Kidney (tissue), 13 donors: ENCODE measurements at regions not wholly inside any gene's neighbourhood (a gene's known extent, or its start where the extent isn't known, plus 50 kb on each side); places are given as distances from the start of the nearest gene placed in this dataset.

Experiments
- DNase-seq, 5 donors: peaks; one replicate each; pipeline ENCODE4 v3.0.0-alpha.2; 2013 to 2020
- FAIRE-seq: peaks from 2 replicates; lab custom pipeline; 2012; peaks lifted over from hg19 to GRCh38; lab: Jason Lieb, UNC
- H3K27ac ChIP-seq, 2 donors: one replicate each; pipeline ENCODE4 v1.7.0; 2013; ENCODE audit warnings: low read depth in 2 of 2, low read length in 2 of 2, inconsistent platforms in 1 of 2
- H3K27me3 ChIP-seq: one replicate; pipeline ENCODE4 v1.7.1; 2013; ENCODE audit warnings: low read length, inconsistent platforms; ENCODE audit not compliant: control insufficient read depth, insufficient read depth
- H3K36me3 ChIP-seq, 3 donors: one replicate each; pipeline versions ENCODE4 v1.7.0 to v1.7.1; 2013; ENCODE audit warnings: low read length in 3 of 3, control low read depth in 1 of 3, inconsistent platforms in 1 of 3; ENCODE audit not compliant: insufficient read depth in 3 of 3, control insufficient read depth in 2 of 3
- H3K4me1 ChIP-seq, 3 donors: one replicate each; pipeline versions ENCODE4 v1.7.0 to v1.7.1; 2013; ENCODE audit warnings: low read length in 3 of 3, inconsistent platforms in 1 of 3, low read depth in 1 of 3; ENCODE audit not compliant: control insufficient read depth in 2 of 3, insufficient read depth in 2 of 3
- H3K4me3 ChIP-seq, 3 donors: one replicate each; pipeline versions ENCODE4 v1.7.0 to v1.8.1; 2013; ENCODE audit warnings: low read length in 3 of 3, control low read depth in 1 of 3, inconsistent platforms in 1 of 3
- H3K9ac ChIP-seq, 3 donors: one replicate each; pipeline versions ENCODE4 v1.7.0 to v1.7.1; 2013; ENCODE audit warnings: low read length in 3 of 3, control low read depth in 1 of 3, inconsistent platforms in 1 of 3
- H3K9me3 ChIP-seq, 3 donors: one replicate each; pipeline versions ENCODE4 v1.7.0 to v1.7.1; 2013; ENCODE audit warnings: low read length in 3 of 3, control low read depth in 1 of 3, inconsistent platforms in 1 of 3; ENCODE audit not compliant: control insufficient read depth in 2 of 3, insufficient read depth in 1 of 3
- intact Hi-C: fragments of 100-400 bp; cut with DNase I; formaldehyde crosslinking; loops from one replicate; pipeline ENCODE4 v1.11.1; 2022
- TF ChIP-seq, protein P1 (sequence below): IDR thresholded peaks from 3 replicates; pipeline ENCODE4 v1.5.1; 2012; ENCODE audit warnings: mild to moderate bottlenecking, moderate library complexity, borderline replicate concordance; ENCODE audit not compliant: insufficient read depth; ENCODE audit errors: extremely low read depth
- donor health status: control.
- donor health status: control.
- donor health status: control.
- donor health status: control.
- donor health status: control.
- donor health status: DM: yes; HTN: yes; CAD: no.
- donor health status: Normal renal cell carcinoma (clear cell type).

DNA sequence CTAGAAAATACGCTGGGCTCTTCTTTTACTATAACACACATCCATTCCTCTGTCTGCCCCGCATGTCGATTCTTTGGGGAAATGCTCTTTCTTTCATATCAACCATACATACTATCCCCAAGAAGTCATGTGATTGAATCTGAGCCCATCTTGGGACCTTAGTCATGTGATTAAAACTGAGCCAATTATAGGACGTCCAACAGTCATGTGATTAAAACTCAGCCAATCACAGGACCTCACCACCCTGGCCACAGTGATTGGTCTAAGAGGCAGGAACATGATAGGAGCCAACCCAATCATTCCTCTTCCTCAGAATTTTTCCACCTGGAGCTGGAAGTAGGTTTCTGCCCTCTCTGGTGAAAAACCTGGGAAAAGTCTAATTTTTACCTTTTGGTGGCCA lies 78.8 kb downstream of the TMEM114 start:
- intact Hi-C loops: no loop called here

DNA sequence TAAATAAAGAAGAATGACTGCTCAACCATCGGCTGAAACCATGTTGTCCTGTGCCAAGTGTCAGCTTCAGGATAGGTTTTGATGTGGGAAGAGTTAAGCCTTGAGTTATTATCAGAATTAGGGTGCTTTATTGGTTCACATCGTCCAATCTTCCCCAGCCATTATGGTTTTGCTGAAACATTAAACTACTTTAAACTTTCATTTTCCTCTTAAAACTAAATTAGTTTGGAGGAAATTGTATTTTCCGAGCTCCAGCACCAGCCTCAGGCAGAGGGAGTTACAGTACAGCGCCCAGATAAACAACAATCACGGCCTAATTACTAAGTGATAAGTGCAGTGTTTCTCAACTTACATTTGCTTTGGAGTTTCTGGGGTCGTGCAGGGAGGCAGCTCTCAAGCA lies 80.2 kb downstream of the TMEM114 start:
- TF ChIP-seq, protein P1, sequence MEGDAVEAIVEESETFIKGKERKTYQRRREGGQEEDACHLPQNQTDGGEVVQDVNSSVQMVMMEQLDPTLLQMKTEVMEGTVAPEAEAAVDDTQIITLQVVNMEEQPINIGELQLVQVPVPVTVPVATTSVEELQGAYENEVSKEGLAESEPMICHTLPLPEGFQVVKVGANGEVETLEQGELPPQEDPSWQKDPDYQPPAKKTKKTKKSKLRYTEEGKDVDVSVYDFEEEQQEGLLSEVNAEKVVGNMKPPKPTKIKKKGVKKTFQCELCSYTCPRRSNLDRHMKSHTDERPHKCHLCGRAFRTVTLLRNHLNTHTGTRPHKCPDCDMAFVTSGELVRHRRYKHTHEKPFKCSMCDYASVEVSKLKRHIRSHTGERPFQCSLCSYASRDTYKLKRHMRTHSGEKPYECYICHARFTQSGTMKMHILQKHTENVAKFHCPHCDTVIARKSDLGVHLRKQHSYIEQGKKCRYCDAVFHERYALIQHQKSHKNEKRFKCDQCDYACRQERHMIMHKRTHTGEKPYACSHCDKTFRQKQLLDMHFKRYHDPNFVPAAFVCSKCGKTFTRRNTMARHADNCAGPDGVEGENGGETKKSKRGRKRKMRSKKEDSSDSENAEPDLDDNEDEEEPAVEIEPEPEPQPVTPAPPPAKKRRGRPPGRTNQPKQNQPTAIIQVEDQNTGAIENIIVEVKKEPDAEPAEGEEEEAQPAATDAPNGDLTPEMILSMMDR: no peak
- DNase-seq (no peak), FAIRE-seq (no peak)
- no peak overlapping the region for H3K4me3 ChIP-seq
- no peaks in the 10 kb centered on the region for H3K36me3 ChIP-seq
- no peak overlapping the region for H3K27ac ChIP-seq
- H3K27me3 ChIP-seq: no peaks in the 10 kb centered on the region
- H3K4me1 ChIP-seq: no peaks in the 10 kb centered on the region
- H3K9ac ChIP-seq: no peak overlapping the region
- intact Hi-C loops: no loop called here
- H3K9me3 ChIP-seq: no peaks in the 10 kb centered on the region

More for the DNA sequence above, 78.8 kb downstream of the TMEM114 start:
- H3K9me3 ChIP-seq: no peaks in the 10 kb centered on the region
- FAIRE-seq: no peak
- TF ChIP-seq, protein P1: no peak
- no peak overlapping the region for H3K27ac ChIP-seq
- no peak overlapping the region for H3K9ac ChIP-seq
- H3K4me1 ChIP-seq: no peaks in the 10 kb centered on the region
- no peaks in the 10 kb centered on the region for H3K36me3 ChIP-seq
- H3K27me3 ChIP-seq: no peaks in the 10 kb centered on the region
- no peak for DNase-seq
- H3K4me3 ChIP-seq: no peak overlapping the region

DNA sequence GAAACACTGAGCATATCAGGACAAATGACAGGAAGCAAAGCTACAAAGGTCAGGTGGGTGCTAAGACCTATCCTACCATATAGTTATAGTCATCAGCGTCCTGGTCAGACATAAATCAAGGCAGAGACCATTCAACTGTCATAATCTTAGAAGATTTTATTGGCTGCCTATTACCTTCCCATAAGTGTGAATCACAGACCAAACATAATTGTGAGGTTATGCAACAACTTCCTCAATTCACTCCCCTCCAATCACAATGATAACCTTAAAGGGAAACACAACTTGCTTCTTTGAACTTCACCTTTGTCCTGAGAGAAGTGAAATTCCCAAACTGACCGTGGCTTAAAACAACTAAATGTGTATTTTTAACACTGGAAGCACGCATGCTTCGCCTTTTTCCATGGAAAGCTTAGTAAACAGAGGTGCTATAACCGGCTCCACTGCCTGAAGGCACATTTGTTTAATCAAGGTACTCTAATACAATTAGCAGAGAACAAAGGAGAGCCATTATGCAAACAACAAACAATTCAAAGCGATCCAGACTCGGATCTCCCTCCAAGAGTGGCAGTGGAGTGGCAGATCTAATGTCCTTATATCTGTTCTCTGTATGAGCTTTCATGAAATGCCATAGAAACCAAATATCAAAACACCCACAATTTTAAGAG lies 84.9 kb downstream of the TMEM114 start:
- TF ChIP-seq, protein P1: no peak
- no peaks in the 10 kb centered on the region for H3K9me3 ChIP-seq
- no peaks in the 10 kb centered on the region for H3K36me3 ChIP-seq
- no peaks in the 10 kb centered on the region for H3K4me1 ChIP-seq
- H3K9ac ChIP-seq: no peak overlapping the region
- DNase-seq (no peak), FAIRE-seq (no peak)
- no peak overlapping the region for H3K27ac ChIP-seq
- H3K4me3 ChIP-seq: no peak overlapping the region
- intact Hi-C loops: no loop called here
- H3K27me3 ChIP-seq: no peaks in the 10 kb centered on the region

DNA sequence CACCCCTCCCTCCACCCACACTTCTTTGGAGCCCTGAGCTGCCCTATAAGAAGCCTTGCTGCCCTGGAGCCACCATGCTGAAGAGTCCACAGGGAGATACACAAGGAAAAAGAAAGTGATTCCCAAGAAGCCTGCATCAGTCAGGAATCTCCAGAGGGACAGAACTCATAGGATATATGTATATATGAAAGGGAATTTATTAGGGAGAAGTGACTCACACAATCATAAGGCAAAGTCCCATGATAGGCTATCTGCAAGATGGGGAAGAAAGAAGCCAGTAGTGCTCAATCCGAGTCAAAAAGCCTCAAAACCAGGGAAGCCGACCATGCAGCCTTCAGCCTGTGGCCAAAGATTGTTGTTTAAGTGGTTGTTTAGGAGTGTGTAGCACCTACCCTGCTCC lies 87.9 kb downstream of the TMEM114 start:
- Histone ChIP-seq H3K9me3 (no peaks in the 10 kb centered on the region), H3K27ac (no peak overlapping the region), H3K36me3 (no peaks in the 10 kb centered on the region), H3K4me1 (no peaks in the 10 kb centered on the region), H3K9ac (no peak overlapping the region), H3K27me3 (no peaks in the 10 kb centered on the region), H3K4me3 (no peak overlapping the region)
- DNase-seq (no peak), FAIRE-seq (no peak)
- TF ChIP-seq, protein P1: no peak
- intact Hi-C loops: no loop called here
